Dermis microvascular lymphatic vessel endothelial cell (primary cell): ENCODE measurements at regions not wholly inside any gene's neighbourhood (a gene's known extent, or its start where the extent isn't known, plus 50 kb on each side); places are given as distances from the start of the nearest gene placed in this dataset.

Experiments
- DNase-seq, 2 donors: peaks; one replicate each; pipeline versions ENCODE4 v3.0.0 to v3.0.0-alpha.2; 2010; ENCODE audit warnings: low read depth in 2 of 2

DNA sequence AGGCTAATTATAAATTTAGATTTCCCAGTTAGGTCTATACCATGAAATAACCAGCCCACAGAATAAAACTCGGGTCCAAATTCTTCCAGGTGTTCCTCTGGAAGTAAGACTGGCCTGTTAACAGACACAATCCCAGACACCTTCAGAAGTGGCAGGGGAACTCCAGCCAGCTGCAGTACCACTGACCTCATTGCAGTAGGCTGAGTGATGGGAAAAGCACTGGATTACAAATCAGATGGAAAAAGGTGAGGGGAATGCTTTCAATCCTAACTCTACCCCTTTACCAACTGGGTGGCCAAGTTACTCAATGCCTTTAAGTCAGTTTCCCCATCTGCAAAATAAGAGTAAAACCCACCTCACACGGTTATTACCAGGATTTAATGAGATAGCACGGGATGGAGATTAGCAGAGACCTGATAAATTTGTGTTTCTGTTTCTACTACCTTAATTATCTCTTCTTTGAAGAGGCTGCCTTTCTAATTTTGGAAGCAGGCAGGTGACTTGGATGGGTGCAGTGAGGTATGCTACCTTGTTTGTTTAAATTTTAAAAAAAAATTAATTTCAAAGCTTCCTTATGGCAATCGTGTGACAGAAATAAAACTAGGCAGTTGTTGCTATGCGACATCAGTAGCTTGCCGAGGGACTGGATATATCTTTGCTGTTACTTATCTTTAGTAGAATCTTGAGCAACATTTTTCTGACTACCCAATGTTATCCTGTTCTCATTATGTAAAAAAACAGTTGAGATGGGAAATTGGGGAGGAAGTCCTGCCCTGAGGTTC is 167.3 kb upstream of the GRIN2B start:
- no peak for DNase-seq

DNA sequence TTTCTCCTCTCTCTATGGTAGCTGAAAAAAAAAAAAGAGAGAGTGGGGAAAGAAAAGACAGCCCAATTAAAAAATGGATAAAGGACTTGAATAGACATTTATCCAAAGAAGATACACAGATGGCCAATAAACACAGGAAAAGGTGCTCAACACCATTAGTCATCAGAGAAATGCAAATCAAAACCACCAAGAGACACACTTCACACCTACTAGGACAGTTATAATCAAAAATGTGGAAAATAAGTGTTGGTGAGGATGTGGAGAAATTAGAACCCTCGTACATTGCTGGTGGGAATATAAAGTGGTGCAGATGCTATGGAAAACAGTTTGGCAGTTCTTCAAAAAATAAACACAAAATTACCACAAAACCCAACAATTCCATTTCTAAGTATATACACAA is 172.4 kb upstream of the GRIN2B start:
- DNase-seq = no peak

DNA sequence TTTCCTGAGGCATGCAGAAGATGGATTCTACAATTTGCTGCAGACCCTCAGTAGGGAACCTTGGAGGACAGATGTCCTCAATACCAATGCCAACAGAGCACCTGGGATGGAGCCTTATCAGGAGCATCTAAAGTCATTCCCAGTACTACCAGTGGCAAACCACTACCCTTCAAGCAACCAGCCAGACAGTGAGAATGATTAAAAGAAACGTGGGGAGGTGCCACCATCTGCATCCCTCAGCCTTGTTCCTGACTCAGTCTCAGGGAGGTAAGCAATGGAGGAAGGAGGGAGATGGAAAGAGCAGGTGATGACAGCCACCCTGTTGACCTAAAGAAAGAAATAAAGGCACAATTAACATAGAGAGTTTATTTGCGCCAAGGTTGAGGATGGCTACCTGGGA is 175.2 kb upstream of the GRIN2B start:
- DNase-seq = no peak

DNA sequence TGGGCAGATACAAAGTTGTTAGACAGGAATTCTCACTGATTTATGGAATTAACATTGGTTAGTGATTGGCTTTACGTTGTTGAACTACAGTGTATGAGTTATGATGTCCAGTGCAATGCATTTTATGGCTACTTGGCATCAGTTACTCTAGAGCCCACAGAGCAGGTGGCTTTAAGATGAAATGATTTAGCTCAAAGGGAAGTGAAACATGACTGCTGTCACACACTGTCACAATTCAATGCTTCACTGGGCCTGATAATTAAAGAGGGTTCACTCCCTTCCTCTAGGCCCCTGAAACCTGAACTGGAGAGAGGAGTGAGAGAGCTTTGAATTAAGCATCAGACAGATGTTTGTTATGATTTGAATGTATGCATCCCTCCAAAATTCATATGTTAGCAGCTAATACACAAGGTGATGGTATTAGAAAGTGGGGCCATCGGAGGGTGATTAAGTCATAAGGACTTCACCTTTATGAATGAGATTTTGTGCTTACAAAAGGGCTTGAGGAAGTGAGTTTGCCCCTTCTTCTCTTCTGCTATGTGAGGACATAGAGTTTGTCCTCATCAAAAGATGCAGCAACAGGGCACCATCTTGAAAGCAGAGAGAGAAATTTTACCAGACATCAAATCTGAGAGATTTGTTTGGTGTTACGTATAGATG is 175.8 kb upstream of the GRIN2B start:
- no peak for DNase-seq

DNA sequence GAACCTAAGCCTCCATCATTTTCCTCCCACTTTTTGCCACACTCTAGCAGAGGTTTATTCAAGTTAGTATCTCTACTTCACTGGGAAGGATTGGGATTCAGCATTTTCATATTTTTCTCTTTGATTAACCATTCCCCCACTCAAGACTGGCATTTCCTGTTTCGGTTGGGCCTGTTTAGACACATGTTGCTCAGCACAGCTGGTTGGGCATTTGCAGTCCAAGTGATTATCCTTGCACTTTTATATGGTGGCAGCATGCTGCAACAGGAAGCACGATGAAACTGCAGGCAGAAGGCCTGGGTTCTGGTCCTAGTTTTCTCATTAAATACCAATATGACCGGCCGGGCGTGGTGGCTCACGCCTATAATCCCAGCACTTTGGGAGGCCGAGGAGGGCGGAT is 182.9 kb upstream of the GRIN2B start:
- no peak for DNase-seq

DNA sequence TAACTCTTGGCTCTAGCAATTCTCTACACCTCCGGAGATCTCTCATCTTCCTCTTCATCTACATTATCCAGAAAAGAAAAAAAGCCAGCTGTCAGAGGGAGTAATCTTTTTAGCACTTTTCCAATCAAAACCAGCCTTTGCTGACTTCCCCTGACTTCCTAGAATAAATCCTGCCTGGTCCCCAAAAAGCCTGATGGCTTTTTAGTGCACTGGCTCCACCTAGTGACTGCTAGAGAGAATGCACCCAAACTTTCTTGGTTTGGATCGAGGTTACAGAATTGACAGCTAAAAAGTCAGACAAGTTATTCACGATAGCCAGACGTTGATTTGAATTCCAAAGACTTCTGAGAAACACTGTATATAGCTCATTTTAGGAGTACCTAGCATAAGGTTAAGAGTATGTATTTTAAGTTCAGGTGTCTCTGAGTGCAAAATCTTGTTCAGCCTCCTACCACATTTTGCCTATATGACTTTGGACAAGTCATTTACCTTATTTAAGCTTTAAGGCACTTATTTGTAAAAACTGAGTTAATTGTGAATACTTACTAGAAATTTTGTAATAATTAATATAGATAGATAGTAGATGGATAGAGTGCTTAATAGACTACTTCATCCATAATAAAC is 185.7 kb upstream of the GRIN2B start:
- peak; percentile 30 to 54 for DNase-seq

DNA sequence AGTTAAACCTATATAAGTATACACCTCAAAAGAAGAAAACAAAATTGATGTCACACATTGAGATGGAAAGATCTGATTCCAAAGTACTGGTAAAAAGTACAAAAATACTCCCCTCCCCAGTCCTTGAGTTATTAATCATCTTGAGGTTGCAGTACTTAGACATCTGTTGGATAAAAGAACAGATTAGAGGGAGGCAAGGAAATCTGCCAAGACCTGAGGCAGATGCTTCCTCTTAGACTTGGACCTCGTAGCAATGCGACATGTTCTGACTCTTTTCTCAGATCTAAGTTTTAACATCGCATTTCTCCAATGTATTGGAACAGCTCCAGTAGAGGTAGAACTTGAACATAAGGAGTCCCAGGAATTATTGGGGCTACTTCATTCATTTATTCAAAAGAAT is 187.9 kb upstream of the GRIN2B start:
- no peak for DNase-seq

DNA sequence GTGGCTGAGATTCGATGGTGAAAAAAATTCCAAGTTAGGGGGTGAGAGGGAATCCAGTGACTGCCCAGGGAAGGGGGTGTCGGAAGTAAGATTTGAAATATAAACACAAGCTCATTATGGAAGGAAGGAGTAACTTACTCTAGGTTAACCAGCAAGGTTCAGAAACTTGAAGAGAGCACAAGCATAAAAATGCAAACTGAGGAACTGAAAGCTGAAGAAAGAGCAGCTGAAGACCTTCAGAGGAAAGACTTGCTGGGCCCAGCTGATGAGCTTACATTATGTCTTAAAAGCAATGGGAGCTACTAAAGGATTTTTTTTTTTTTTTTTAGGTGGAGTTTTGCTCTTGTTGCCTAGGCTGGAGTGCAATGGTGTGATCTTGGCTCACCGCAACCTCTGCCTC is 189.7 kb upstream of the GRIN2B start:
- DNase-seq = no peak

DNA sequence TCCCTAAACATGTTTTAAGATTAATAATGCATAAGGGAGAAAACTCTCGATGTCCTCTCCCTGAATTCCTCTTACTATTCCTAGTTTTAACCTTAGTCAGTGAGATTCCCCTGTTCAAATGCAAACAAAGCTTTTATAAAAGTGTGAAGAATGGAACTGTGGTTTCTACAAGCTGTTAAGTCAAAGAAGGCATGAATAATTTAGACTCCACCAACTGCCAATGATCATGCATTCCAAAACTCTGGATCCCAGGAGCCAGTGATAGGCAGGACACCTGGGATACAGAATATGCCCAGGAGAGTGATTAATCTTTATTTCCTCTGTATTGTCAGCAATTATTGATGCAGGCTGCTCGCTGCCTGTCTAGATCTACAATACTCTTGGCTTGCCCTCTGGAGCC is 190.3 kb upstream of the ATF7IP start:
- no peak for DNase-seq

DNA sequence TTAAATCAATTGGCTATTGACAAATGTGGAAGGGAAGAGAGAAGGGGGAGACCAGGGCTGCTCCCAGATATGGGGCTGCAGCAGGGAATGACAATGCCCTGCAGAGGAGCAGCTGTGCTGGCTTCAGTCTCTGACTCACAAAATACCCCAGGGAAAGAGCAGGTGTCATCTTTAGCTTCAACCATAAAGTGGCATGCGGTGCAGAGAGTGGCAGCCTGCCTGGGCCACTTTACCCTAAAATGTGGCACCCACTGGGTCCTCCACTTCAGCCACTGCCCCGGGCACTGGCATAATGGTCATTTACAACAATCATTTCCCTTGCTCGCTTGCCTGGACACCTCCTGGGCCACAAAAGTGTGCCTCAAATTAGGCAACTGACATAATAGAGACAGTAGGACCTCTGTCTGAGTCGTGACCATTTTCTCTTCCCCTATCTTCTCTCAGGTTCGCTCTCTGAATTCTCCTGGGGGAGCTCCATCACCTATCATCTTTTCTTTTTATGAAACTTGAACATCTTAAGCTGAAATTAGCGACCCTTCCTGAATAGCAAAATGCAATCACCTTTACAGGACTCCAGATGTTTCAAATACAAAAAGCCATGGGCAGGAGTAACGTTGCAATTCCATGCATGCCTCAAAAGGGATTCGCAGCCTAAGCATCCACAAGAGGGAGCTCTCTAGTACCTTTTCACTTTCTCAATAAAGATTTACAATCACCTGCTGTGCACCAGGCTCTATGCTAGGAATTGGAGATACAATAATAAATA is 179.9 kb upstream of the ATF7IP start:
- peak; percentile 16 to 42 for DNase-seq

DNA sequence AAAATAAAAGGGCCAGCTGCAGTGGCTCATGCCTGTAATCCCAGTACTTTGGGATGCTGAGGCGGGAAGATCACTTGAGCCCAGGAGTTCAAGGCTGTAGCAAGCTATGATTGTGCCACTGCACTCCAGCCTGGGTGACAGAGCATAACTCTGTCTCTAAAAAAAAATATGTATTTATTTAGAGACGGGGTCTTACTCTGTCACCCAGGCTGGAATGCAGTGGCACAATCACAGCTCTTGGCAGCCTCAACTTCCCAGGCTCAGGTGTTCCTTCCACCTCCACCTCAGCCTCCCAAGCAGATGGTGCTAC is 179.3 kb upstream of the ATF7IP start:
- DNase-seq = no peak

DNA sequence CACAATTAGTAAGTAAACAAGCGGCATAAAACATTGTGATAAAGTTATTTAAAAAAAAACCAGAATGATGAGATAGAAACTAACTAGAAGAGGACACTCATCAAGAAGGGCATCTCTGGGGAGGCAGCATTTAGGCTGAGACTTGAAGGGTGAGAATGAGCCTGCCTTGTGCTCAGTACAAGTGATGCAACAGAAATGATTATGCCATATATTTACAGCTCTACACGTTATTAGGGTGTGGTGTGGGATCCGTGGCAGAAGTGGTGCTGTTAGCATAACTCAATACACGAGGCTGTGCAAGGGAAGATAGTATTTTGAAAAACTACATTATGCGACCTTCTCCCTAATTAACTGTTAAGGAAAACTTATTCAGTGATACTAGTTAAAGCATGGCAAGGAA is 178.5 kb upstream of the ATF7IP start:
- DNase-seq = no peak

DNA sequence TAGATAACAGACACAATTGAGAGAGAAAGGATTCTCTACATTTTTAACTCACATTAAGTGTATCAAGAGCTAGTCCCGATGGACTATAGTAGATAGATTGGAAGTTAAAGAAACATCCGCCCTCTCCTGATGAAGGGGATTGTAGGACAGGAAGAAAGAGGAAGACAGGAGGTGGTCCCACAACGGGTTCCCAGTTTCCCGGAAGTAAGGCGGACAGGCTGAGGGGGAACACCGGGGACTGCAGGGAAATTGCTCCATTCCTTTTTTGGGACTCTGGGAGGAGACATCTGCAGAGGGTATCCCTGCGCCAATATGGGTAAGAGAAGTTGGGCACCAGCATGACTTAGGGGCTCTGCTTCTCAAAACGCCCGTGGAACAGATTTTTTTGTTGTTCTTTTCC is 177.5 kb upstream of the ATF7IP start:
- no peak for DNase-seq

DNA sequence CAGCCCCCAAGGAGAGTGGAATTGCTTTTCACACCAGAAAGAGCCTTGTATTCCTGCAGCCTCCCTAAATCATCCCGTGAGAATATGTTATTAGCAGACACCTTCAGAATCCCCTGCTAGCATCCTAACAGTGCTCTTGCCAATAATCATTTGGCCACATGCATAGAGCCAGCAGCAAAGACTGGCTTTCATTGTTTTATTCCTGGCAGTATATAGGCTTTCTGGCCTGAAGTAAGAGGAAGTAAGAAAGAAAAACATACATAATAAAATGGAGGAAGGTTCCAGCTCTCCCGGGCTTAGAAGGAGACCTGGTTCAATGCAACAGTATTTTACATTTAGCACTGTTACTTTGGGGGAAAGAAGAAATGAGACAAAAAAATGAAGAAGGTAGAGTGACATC is 176.7 kb upstream of the ATF7IP start:
- no peak for DNase-seq

DNA sequence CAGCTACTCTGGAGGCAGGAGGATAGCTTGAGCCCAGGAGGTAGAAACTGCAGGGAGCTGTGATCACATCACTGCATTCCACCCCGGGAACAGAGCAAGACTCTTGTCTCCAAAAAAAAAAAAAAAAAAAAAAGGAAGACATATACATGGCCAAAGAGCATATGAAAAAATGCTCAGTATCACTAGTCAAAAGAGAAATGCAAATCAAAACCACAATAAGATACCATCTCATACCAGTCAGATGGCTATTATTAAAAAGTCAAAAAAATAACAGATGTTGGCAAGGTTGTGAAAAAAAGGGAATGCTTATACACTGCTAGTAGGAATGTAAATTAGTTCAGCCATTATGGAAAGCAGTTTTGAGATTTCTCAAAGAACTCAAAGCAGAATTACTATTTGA is 174.8 kb upstream of the ATF7IP start:
- DNase-seq = no peak

DNA sequence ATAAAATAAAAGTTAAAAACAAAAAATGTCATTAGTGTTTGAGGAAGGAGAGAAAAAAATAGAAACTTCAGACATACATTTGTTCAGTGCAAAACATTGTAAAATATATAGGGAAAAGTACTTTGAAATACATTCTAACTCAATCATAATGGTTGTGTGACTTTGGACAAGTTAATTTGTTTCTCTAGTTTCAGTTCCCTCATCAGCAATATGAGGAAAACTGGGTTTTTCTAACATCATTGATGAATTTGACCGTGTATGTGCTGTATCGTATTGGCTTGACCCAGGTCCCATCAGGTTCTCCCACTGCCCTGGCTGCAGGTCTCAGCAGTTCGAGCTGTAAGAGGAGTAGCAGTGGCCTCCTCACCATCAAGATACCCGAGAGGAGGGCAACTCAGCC is 173.9 kb upstream of the ATF7IP start:
- no peak for DNase-seq

DNA sequence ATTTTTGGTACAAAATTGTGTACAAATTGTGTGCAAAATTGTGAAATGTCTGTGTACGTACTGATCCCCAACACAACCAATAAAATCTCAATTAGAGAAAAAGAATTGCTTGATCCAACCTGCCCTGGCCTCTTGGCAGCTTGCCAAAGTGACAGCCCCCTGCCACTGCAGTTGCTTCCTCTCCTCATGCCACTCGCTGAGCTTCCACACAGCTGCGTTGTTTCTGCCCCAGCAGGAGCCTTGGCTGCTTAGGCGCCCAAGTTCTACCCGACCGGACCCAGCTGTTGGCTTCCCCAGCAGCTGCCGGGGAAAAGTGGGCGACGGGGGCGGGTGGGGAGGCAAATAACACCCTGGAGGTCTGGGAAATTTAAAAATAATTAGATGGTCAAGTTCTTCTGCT is 171.8 kb upstream of the ATF7IP start:
- no peak for DNase-seq

DNA sequence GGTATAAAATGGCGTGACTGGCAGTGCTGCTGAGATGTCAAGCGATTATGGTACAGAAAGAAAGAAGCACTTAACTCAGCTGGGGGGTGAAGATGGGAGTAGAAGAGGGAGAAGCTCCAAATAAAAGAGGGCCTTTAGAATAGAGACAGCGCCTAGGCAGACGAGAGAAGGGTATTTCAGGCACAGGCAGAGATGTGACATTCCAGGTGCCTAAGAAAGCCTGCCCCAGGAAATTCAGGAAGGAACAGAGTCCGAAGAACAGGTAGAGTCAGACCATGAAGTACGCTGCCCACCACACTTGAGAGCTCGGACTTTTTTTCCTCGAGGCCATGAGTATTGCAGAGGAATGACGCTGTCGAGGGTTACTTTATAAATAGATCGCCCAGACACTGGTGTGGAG is 170.9 kb upstream of the ATF7IP start:
- no peak for DNase-seq

DNA sequence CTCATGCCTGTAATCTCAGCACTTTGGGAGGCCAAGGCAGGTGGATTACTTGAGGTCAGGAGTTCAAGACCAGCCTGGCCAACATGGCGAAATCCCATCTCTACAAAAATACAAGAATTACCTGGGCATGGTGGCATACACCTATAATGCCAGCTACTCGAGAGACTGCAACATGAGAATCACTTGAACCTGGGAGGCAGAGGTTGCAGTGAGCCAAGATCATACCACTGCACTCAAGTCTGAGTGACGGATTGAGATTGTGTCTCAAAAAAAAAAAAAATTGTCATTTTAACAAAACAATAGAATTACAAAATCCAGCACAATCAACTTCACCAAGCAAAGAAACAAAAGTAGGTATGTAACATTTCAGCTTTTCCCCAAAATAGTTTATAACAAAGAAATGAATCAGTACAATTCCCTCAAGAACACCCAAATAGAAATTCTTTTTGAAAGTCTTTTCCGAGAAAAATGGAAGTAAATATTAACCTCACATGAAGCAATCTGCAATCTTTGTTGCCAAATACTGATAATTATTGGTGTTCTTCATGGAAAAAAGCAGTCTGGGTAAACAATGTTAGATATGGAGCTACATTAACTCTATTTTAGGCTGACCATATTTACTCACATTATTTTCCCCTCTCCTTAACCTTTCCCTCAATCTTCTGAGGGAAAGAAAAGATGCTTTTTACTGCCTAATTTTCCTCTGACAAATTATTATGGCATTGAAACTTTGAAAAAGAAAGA is 165.9 kb upstream of the ATF7IP start:
- DNase-seq = no peak

DNA sequence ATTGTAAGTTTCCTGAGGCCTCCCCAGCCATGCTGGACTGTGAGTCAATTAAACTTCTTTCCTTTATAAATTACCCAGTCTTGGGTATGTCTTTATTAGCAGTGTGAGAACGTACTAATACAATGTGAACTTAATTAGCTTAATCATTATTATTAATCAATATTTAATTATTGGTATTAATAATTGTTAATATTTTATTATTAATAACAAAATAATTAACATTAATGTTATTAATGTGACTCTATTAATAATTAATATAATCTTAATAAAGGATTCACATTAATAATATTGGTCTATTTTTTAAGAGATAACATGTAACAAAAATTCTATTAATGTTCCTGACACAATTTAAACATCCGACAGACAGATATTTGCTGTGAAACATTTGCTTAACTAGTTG is 164.9 kb upstream of the ATF7IP start:
- DNase-seq = no peak

DNA sequence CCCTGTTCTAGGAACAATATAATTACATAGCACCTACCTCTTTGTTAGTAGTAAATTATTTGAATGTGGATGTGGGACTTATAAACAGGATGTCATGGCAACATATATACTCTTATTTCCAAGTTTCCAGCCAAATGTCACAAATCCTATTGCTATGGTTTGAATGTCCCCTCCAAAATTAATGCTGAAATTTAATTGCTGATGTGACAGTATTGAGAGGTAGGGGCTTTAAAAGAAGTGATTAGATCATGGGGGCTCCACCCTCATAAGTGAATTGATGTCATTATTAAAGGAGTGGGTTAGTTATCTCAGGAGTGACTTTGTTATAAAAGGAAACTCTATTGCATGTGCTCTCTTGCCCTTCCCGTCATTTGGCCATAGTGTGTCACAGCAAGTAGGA is 164.2 kb upstream of the ATF7IP start:
- no peak for DNase-seq
